NCI-H510A (cell line): ENCODE measurements at regions not wholly inside any gene's neighbourhood (a gene's known extent, or its start where the extent isn't known, plus 50 kb on each side); places are given as distances from the start of the nearest gene placed in this dataset.
A peak's percentile ranks its signal among the peaks of the same experiment; 100 is the strongest.
"Not testable (repeated sequence)": the region's sequence is repeated elsewhere in the genome, so short reads cannot be mapped to it uniquely, and the experiment has no call there.

Source experiments
- DNase-seq: peaks from one replicate; lab custom pipeline; 2025; lab: John Stamatoyannopoulos, UW

- no peak for DNase-seq
Observed at GRCh38 chr18:55735969-55736368, 148.0 kb upstream of the TCF4 start.

GRCh38 chr18:55735199-55735855 is 147.3 kb upstream of the TCF4 start:
- no peak for DNase-seq

GRCh38 chr18:55732227-55733106 is 144.5 kb upstream of the TCF4 start:
- DNase-seq, result no peak

- no peak for DNase-seq
Observed at GRCh38 chr18:55731594-55732042, 143.6 kb upstream of the TCF4 start.

GRCh38 chr18:55721006-55721405 is 133.0 kb upstream of the TCF4 start:
- DNase-seq, result not testable (repeated sequence)

- DNase-seq, result no peak
Observed at GRCh38 chr18:55713707-55714106, 125.7 kb upstream of the TCF4 start.

GRCh38 chr18:55706898-55707297 is 118.9 kb upstream of the TCF4 start:
- no peak for DNase-seq

- DNase-seq, result no peak
Observed at GRCh38 chr18:55699233-55699765, 111.3 kb upstream of the TCF4 start.

- DNase-seq, result no peak
Observed at GRCh38 chr18:55696811-55697210, 108.8 kb upstream of the TCF4 start.

- DNase-seq, result no peak
Observed at GRCh38 chr18:55695091-55695490, 107.1 kb upstream of the TCF4 start.

GRCh38 chr18:55694291-55694690 is 106.3 kb upstream of the TCF4 start:
- DNase-seq, result no peak

- DNase-seq, result no peak
Observed at GRCh38 chr18:55688030-55688429, 100.0 kb upstream of the TCF4 start.

GRCh38 chr18:55687106-55687505 is 99.1 kb upstream of the TCF4 start:
- DNase-seq, result no peak

- no peak for DNase-seq
Observed at GRCh38 chr18:55685638-55686037, 97.6 kb upstream of the TCF4 start.

- no peak for DNase-seq
Observed at GRCh38 chr18:55672574-55673361, 84.8 kb upstream of the TCF4 start.

GRCh38 chr18:55665506-55665905 is 77.5 kb upstream of the TCF4 start:
- peak; percentile 70 for DNase-seq

- peak; percentile 69 for DNase-seq
Observed at GRCh38 chr18:55664758-55665400, 76.9 kb upstream of the TCF4 start.

GRCh38 chr18:55663891-55664290 is 75.9 kb upstream of the TCF4 start:
- DNase-seq, result no peak

- DNase-seq, result no peak
Observed at GRCh38 chr18:55658598-55658997, 70.6 kb upstream of the TCF4 start.

- DNase-seq, result no peak
Observed at GRCh38 chr18:55657572-55658331, 69.8 kb upstream of the TCF4 start.

- no peak for DNase-seq
Observed at GRCh38 chr18:55654986-55655385, 67.0 kb upstream of the TCF4 start.
